A673 (cell line): ENCODE measurements at regions not wholly inside any gene's neighbourhood (a gene's known extent, or its start where the extent isn't known, plus 50 kb on each side); places are given as distances from the start of the nearest gene placed in this dataset.

Experiments
- BruUV-seq: library from RNA; stranded (reverse); fragments of 400-500 nt; replicated peaks from 2 replicates; lab custom pipeline; 2021; lab: Mats Ljungman, UMichigan
- CTCF ChIA-PET: fragments of 300-600 bp; sonication (Branson Sonifier 250); formaldehyde crosslinking; loops from one replicate; lab custom pipeline; 2022; ENCODE audit warnings: antibody characterized with exemption; lab: Charles Lee
- POLR2A ChIA-PET: fragments of 300-600 bp; sonication (Branson Sonifier 250); formaldehyde crosslinking; loops from one replicate; lab custom pipeline; 2022; ENCODE audit warnings: antibody characterized with exemption; ENCODE audit not compliant: low non-redundant PET; lab: Charles Lee
- DNase-seq: peaks from one replicate; pipeline ENCODE4 v3.0.0-alpha.2; 2015; ENCODE audit warnings: low spot score
- H3K27ac ChIP-seq: fragments of 200-600 bp; sonication (generic); 2 replicates; pipeline ENCODE4 v1.5.1; 2016; ENCODE audit warnings: mixed run types, low read depth, mild to moderate bottlenecking, mixed read lengths, antibody characterized with exemption, low read length; ENCODE audit not compliant: poor library complexity, severe bottlenecking
- H3K27me3 ChIP-seq: fragments of 200-600 bp; sonication (generic); replicated peaks from 2 replicates; pipeline ENCODE4 v1.6.1; 2017; ENCODE audit warnings: mixed run types, low read depth, mild to moderate bottlenecking, mixed read lengths, antibody characterized with exemption, low read length; ENCODE audit not compliant: insufficient read depth, poor library complexity
- H3K36me3 ChIP-seq: fragments of 200-600 bp; sonication (generic); 2 replicates; pipeline ENCODE4 v1.6.1; 2016; ENCODE audit warnings: mixed run types, mild to moderate bottlenecking, mixed read lengths, antibody characterized with exemption, low read length; ENCODE audit not compliant: insufficient read depth, poor library complexity, severe bottlenecking
- H3K4me1 ChIP-seq: fragments of 200-600 bp; sonication (generic); 2 replicates; pipeline ENCODE4 v1.6.1; 2017; ENCODE audit warnings: mixed run types, mild to moderate bottlenecking, mixed read lengths, antibody characterized with exemption, low read length; ENCODE audit not compliant: insufficient read depth, poor library complexity, severe bottlenecking
- H3K4me3 ChIP-seq: fragments of 200-600 bp; sonication (generic); 2 replicates; pipeline ENCODE4 v1.5.1; 2016; ENCODE audit warnings: low read depth, mixed run types, mild to moderate bottlenecking, mixed read lengths, low read length; ENCODE audit not compliant: poor library complexity, severe bottlenecking
- H3K9me3 ChIP-seq: fragments of 200-600 bp; sonication (generic); 2 replicates; pipeline ENCODE4 v1.6.1; 2016; ENCODE audit warnings: mixed run types, low read depth, mild to moderate bottlenecking, mixed read lengths, antibody characterized with exemption, low read length; ENCODE audit not compliant: poor library complexity, severe bottlenecking
- CTCF ChIP-seq: fragments of 300-800, 200-600 bp; sonication (generic); conservative IDR thresholded peaks from 2 replicates; pipeline ENCODE4 v1.5.1; 2017; ENCODE audit warnings: low read depth, mild to moderate bottlenecking, antibody characterized with exemption, low read length, moderate library complexity, mixed read lengths
- EZH2 ChIP-seq: fragments of 200-600 bp; sonication (generic); IDR thresholded peaks from 2 replicates; pipeline ENCODE4 v1.6.1; 2017; ENCODE audit warnings: borderline replicate concordance, low read depth, mild to moderate bottlenecking, mixed read lengths, antibody characterized with exemption, low read length; ENCODE audit not compliant: poor library complexity, severe bottlenecking
- intact Hi-C: fragments of 100-400 bp; cut with micrococcal nuclease; formaldehyde crosslinking; loops from one replicate; pipeline ENCODE4 v1.10.0; 2022; ENCODE audit not compliant: unreplicated experiment

DNA sequence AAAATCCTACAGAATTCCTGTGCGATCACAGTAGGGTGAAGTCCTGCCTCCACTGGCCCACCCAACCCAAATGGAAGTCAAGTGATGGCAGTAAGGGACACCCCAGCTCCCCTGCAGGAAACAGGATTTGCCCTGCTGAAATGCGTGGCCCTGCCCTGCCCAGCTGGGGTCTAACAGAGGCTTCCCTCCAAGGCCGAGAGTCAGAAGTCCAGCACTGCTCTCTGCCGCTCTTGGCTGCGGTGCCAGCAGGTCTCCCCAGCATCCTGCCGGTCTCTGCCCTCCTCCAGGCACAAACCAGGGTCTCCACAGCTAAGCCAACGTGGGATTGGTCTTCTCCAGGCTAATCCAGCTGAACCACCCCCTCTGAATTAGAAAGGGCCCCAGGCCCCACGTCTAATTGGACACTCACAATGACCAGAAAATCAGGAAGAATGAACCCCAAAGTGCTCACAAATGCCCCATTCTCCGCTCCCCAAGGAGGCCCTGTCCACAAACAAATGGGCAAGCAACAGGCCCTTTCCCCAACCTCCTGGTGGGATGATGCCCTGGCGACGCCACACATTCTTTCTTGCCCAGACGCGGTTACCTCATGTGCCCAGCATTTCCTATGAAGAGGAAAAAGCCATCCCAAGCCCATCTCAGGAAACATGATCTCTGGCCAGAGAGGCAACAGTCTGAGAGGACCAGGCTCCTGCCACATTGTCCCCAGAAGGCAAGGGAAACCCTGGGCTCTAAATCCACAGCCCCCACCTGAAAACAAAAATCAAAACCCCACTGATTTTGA, 117.2 kb downstream of the BANF2 start:
- no peak overlapping the region for H3K4me3 ChIP-seq
- H3K36me3 ChIP-seq = no peaks in the 10 kb centered on the region
- H3K27ac ChIP-seq = no peak overlapping the region
- DNase-seq = no peak
- H3K9me3 ChIP-seq = no peaks in the 10 kb centered on the region
- no peaks in the 10 kb centered on the region for H3K27me3 ChIP-seq
- CTCF ChIA-PET = no interaction called here
- BruUV-seq = no TSS peak
- no peaks in the 10 kb centered on the region for H3K4me1 ChIP-seq
- intact Hi-C loops = no loop called here
- POLR2A ChIA-PET = no interaction called here
- TF ChIP-seq EZH2 (no peak), CTCF (no peak)

DNA sequence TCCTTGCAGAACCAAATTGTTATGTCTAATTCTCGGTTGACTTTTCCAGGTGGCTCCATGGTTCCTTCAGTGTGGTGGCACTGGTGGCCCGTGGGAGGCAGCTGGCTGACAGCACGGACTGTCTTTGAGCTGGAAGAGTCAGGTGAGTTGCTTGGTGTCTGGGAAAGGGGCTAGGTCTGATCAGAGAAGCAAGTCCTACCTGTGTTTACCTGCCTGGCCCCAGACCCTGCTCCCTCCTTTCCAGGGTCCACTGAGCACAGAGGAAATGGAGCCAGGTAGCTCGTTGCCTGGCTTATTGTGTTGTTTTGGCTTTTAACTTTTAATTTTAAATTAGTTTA, 111.8 kb downstream of the BANF2 start:
- TF ChIP-seq CTCF (no peak), EZH2 (no peak)
- no TSS peak for BruUV-seq
- ChIA-PET POLR2A (no interaction called here), CTCF (interaction anchor here (0.5 kb wide), 1 partner anchor 128 kb away, joined by 3 read pairs; no protein-coding TSS in a partner anchor)
- no peak for DNase-seq
- no peaks in the 10 kb centered on the region for H3K27me3 ChIP-seq
- H3K4me1 ChIP-seq = no peaks in the 10 kb centered on the region
- H3K36me3 ChIP-seq = no peaks in the 10 kb centered on the region
- no peak overlapping the region for H3K27ac ChIP-seq
- no peaks in the 10 kb centered on the region for H3K9me3 ChIP-seq
- H3K4me3 ChIP-seq = no peak overlapping the region
- intact Hi-C loops = no loop called here

GRCh38 chr20:17810847-17811627, 111.3 kb downstream of the BANF2 start:
- H3K9me3 ChIP-seq = no peaks in the 10 kb centered on the region
- H3K4me1 ChIP-seq = no peaks in the 10 kb centered on the region
- no peak for TF ChIP-seq EZH2
- no peak for TF ChIP-seq CTCF
- ChIA-PET CTCF (interaction anchor here (0.5 kb wide), 1 partner anchor 129 kb away, joined by 3 read pairs; no protein-coding TSS in a partner anchor), POLR2A (no interaction called here)
- H3K4me3 ChIP-seq = no peak overlapping the region
- no peak for DNase-seq
- H3K27ac ChIP-seq = no peak overlapping the region
- no TSS peak for BruUV-seq
- H3K36me3 ChIP-seq = no peaks in the 10 kb centered on the region
- intact Hi-C loops = no loop called here
- no peaks in the 10 kb centered on the region for H3K27me3 ChIP-seq
